ENCODE measurements at regions not wholly inside any gene's neighbourhood (a gene's known extent, or its start where the extent isn't known, plus 50 kb on each side); places are given as distances from the start of the nearest gene placed in this dataset.

DNA sequence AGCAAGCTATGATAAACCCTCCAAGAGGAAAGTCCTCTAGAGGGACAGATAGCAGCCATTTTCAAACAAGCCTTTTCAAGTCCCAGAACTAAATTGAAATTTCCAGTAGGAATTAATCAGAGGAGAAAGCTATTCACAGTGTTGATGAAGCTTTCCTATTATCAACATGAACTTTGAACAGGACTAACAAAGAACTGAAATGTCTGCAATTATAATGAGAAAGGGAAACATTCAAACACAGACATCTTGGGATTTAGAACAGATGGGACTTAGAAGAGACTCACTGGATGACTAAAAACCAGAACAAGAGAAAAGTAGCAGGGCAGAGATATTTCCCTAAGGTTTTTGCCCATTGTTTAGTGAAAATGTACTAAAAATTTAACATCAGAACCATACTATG, 622.1 kb upstream of the UBE2E2 start:
- H3K9ac ChIP-seq (ENCODE audit: low read length) = no peak overlapping the region
- intact Hi-C loops (cut with micrococcal nuclease) = no loop called here
- H3K4me3 ChIP-seq (ENCODE audit: low read length) = no peak overlapping the region
- ATAC-seq = no peak
- no peak overlapping the region for H2AFZ ChIP-seq (ENCODE audit: low read length)
- H3K9me3 ChIP-seq (ENCODE audit: low read length) = no peaks in the 10 kb centered on the region
- TF ChIP-seq EZH2phosphoT487 (IDR thresholded peaks at IDR 0.05; ENCODE audit: borderline replicate concordance, low read length) = no peak
- TF ChIP-seq, protein P1, sequence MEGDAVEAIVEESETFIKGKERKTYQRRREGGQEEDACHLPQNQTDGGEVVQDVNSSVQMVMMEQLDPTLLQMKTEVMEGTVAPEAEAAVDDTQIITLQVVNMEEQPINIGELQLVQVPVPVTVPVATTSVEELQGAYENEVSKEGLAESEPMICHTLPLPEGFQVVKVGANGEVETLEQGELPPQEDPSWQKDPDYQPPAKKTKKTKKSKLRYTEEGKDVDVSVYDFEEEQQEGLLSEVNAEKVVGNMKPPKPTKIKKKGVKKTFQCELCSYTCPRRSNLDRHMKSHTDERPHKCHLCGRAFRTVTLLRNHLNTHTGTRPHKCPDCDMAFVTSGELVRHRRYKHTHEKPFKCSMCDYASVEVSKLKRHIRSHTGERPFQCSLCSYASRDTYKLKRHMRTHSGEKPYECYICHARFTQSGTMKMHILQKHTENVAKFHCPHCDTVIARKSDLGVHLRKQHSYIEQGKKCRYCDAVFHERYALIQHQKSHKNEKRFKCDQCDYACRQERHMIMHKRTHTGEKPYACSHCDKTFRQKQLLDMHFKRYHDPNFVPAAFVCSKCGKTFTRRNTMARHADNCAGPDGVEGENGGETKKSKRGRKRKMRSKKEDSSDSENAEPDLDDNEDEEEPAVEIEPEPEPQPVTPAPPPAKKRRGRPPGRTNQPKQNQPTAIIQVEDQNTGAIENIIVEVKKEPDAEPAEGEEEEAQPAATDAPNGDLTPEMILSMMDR (conservative IDR thresholded peaks at IDR 0.05; ENCODE audit: low read depth, low read length) = no peak
- no peak for TF ChIP-seq EZH2 (IDR thresholded peaks at IDR 0.05; ENCODE audit: low read length, unreplicated experiment)
- DNase-seq = no peak
- no peaks in the 10 kb centered on the region for H4K20me1 ChIP-seq (ENCODE audit: low read length)
- H3K9me2 ChIP-seq (replicated peaks; ENCODE audit: low read length) = peaks cover 3% of the 10 kb centered on the region; the same call in 1 of the 2 replicates
- ChIA-PET CTCF (no interaction called here), POLR2A (ENCODE audit: unreplicated experiment) (no interaction called here)
- BruUV-seq (replicated peaks) = no TSS peak
- H3F3A ChIP-seq (ENCODE audit: low read length, unreplicated experiment) = no peaks in the 10 kb centered on the region
- H3K4me1 ChIP-seq (ENCODE audit: insufficient read depth, low read length) = peaks cover 9% of the 10 kb centered on the region
- H3K27ac ChIP-seq (ENCODE audit: low read length) = no peak overlapping the region
- H3K36me3 ChIP-seq (ENCODE audit: low read depth, low read length) = no peaks in the 10 kb centered on the region
- no peaks in the 10 kb centered on the region for H3K79me2 ChIP-seq (ENCODE audit: low read length)
- no peaks in the 10 kb centered on the region for H3K27me3 ChIP-seq (ENCODE audit: low read length)
- H3K4me2 ChIP-seq (ENCODE audit: low read length) = no peak overlapping the region

DNA sequence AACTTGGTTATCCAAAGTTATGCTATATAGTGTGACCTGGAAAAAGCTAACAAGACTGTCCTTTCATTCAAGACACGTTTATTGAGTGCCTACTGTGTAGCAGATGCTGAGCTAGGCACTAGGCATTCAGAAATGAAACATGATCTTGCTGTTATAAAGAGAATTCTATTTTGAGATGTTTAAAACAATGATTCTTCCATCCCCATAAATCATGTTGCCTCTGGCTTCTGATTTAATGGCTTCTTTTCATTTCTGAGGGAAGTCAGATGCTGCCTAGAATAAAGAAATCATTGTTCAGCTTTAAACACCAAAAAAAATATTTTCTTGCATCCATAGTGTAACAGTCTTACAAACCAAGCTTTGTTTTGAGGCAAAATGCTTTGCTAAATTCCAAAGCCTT, 620.9 kb upstream of the UBE2E2 start:
- no peaks in the 10 kb centered on the region for H4K20me1 ChIP-seq (ENCODE audit: low read length)
- H3K79me2 ChIP-seq (ENCODE audit: low read length) = no peaks in the 10 kb centered on the region
- H3K4me1 ChIP-seq (ENCODE audit: insufficient read depth, low read length) = peaks cover 10% of the 10 kb centered on the region
- no peak overlapping the region for H3K4me2 ChIP-seq (ENCODE audit: low read length)
- POLR2A ChIA-PET (ENCODE audit: unreplicated experiment) = interaction anchor here (0.5 kb wide), 1 partner anchor 378 kb away, joined by 3 read pairs; no protein-coding TSS in a partner anchor
- H3K4me3 ChIP-seq (ENCODE audit: low read length) = no peak overlapping the region
- DNase-seq = no peak
- intact Hi-C loops (cut with micrococcal nuclease) = no loop called here
- TF ChIP-seq EZH2 (IDR thresholded peaks at IDR 0.05; ENCODE audit: low read length, unreplicated experiment) (no peak), EZH2phosphoT487 (IDR thresholded peaks at IDR 0.05; ENCODE audit: borderline replicate concordance, low read length) (no peak)
- TF ChIP-seq, protein P1 (conservative IDR thresholded peaks at IDR 0.05; ENCODE audit: low read depth, low read length) = no peak
- H3K9me3 ChIP-seq (ENCODE audit: low read length) = no peaks in the 10 kb centered on the region
- no peaks in the 10 kb centered on the region for H3F3A ChIP-seq (ENCODE audit: low read length, unreplicated experiment)
- H2AFZ ChIP-seq (ENCODE audit: low read length) = no peak overlapping the region
- peak; percentile 51 for ATAC-seq
- no peak overlapping the region for H3K9ac ChIP-seq (ENCODE audit: low read length)
- CTCF ChIA-PET = no interaction called here
- H3K27me3 ChIP-seq (ENCODE audit: low read length) = no peaks in the 10 kb centered on the region
- peaks cover 3% of the 10 kb centered on the region; the same call in 1 of the 2 replicates for H3K9me2 ChIP-seq (replicated peaks; ENCODE audit: low read length)
- BruUV-seq (replicated peaks) = no TSS peak
- no peaks in the 10 kb centered on the region for H3K36me3 ChIP-seq (ENCODE audit: low read depth, low read length)
- H3K27ac ChIP-seq (ENCODE audit: low read length) = no peak overlapping the region

DNA sequence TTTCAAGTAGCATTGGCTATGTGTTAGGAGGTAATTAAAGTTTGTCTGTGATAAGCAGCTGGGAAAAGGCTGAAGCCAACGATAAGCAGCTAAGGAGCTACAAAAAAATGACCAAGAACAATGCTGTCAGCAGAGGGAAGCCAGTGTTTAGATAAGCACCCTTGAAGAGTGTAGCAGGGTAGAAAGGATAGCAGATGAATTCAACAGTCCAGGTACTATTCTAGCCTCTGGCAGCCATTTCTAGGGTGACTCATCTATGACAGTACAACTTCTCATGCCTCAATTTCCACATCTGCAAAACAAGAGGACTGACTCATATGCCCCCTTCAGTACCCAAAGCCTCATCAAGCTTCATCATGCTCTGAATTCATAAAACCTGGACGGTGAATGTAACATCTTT, 617.6 kb upstream of the UBE2E2 start:
- no TSS peak for BruUV-seq (replicated peaks)
- Histone ChIP-seq H4K20me1 (ENCODE audit: low read length) (no peaks in the 10 kb centered on the region), H3K4me3 (ENCODE audit: low read length) (no peak overlapping the region), H3K4me1 (ENCODE audit: insufficient read depth, low read length) (peaks cover 10% of the 10 kb centered on the region), H3F3A (ENCODE audit: low read length, unreplicated experiment) (no peaks in the 10 kb centered on the region), H3K4me2 (ENCODE audit: low read length) (peak overlapping the region; percentile 10; the same call in 1 of the 2 replicates), H3K9ac (ENCODE audit: low read length) (no peak overlapping the region), H3K9me3 (ENCODE audit: low read length) (no peaks in the 10 kb centered on the region), H3K27me3 (ENCODE audit: low read length) (no peaks in the 10 kb centered on the region), H3K9me2 (replicated peaks; ENCODE audit: low read length) (peaks cover 3% of the 10 kb centered on the region; the same call in 1 of the 2 replicates), H3K36me3 (ENCODE audit: low read depth, low read length) (no peaks in the 10 kb centered on the region), H2AFZ (ENCODE audit: low read length) (0 out of 2 replicates have a peak overlapping the region, but pooled peaks have one; percentile 29), H3K79me2 (ENCODE audit: low read length) (no peaks in the 10 kb centered on the region), H3K27ac (ENCODE audit: low read length) (no peak overlapping the region)
- POLR2A ChIA-PET (ENCODE audit: unreplicated experiment) = no interaction called here
- DNase-seq = peak; percentile 69
- ATAC-seq = peak; percentile 81
- CTCF ChIA-PET = interaction anchor here (0.6 kb wide), 1 partner anchor 312 kb away, joined by 6 read pairs; no protein-coding TSS in a partner anchor
- intact Hi-C loops (cut with micrococcal nuclease) = no loop called here
- TF ChIP-seq EZH2 (IDR thresholded peaks at IDR 0.05; ENCODE audit: low read length, unreplicated experiment) = no peak
- TF ChIP-seq, protein P1 (conservative IDR thresholded peaks at IDR 0.05; ENCODE audit: low read depth, low read length) = no peak
- no peak for TF ChIP-seq EZH2phosphoT487 (IDR thresholded peaks at IDR 0.05; ENCODE audit: borderline replicate concordance, low read length)
